Fibroblast of lung (primary cell): ENCODE measurements at regions not wholly inside any gene's neighbourhood (a gene's known extent, or its start where the extent isn't known, plus 50 kb on each side); places are given as distances from the start of the nearest gene placed in this dataset.

Experiments
- CTCF ChIP-seq, 2 donors: IDR thresholded peaks in 1 of 2; conservative IDR thresholded peaks in 1 of 2; 1 replicate in 1 of 2; 2 replicates in 1 of 2; pipeline ENCODE4 v1.5.1; 2011 to 2012; ENCODE audit warnings: low read length in 2 of 2, control low read depth in 1 of 2, inconsistent platforms in 1 of 2, low read depth in 1 of 2, mild to moderate bottlenecking in 1 of 2
- EZH2 ChIP-seq: IDR thresholded peaks from 2 replicates; pipeline ENCODE4 v1.5.1; 2012; ENCODE audit warnings: low read length, control low read depth, mild to moderate bottlenecking; ENCODE audit errors: missing control alignments

GRCh38 chr20:11650566-11650965, 267.1 kb upstream of the BTBD3 start:
- no peak for TF ChIP-seq CTCF (conservative IDR thresholded peaks at IDR 0.05 in 1 of 2, IDR thresholded peaks at IDR 0.05 in 1 of 2; ENCODE audit: low read depth in 1 of 2, low read length in 2 of 2)
- no peak for TF ChIP-seq EZH2
